ENCODE measurements at regions not wholly inside any gene's neighbourhood (a gene's known extent, or its start where the extent isn't known, plus 50 kb on each side); places are given as distances from the start of the nearest gene placed in this dataset.

GRCh38 chr4:111838406-111838930, 306.8 kb upstream of the FAM241A start:
- TF ChIP-seq YY1 (IDR thresholded peaks at IDR 0.05) (no peak), RXRA (IDR thresholded peaks at IDR 0.05) (no peak), FOXA1 (IDR thresholded peaks at IDR 0.05) (no peak), HNF4A (conservative IDR thresholded peaks at IDR 0.05) (no peak), JUND (IDR thresholded peaks at IDR 0.05) (no peak), FOXA2 (IDR thresholded peaks at IDR 0.05) (no peak), SP1 (IDR thresholded peaks at IDR 0.05) (no peak), RAD21 (IDR thresholded peaks at IDR 0.05) (no peak), GABPA (IDR thresholded peaks at IDR 0.05 in 1 of 2, conservative IDR thresholded peaks at IDR 0.05 in 1 of 2) (no peak)
- TF ChIP-seq, protein P1, sequence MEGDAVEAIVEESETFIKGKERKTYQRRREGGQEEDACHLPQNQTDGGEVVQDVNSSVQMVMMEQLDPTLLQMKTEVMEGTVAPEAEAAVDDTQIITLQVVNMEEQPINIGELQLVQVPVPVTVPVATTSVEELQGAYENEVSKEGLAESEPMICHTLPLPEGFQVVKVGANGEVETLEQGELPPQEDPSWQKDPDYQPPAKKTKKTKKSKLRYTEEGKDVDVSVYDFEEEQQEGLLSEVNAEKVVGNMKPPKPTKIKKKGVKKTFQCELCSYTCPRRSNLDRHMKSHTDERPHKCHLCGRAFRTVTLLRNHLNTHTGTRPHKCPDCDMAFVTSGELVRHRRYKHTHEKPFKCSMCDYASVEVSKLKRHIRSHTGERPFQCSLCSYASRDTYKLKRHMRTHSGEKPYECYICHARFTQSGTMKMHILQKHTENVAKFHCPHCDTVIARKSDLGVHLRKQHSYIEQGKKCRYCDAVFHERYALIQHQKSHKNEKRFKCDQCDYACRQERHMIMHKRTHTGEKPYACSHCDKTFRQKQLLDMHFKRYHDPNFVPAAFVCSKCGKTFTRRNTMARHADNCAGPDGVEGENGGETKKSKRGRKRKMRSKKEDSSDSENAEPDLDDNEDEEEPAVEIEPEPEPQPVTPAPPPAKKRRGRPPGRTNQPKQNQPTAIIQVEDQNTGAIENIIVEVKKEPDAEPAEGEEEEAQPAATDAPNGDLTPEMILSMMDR (IDR thresholded peaks at IDR 0.05; ENCODE audit: low read depth, low read length, missing input control): no peak
- TF ChIP-seq, protein P2, sequence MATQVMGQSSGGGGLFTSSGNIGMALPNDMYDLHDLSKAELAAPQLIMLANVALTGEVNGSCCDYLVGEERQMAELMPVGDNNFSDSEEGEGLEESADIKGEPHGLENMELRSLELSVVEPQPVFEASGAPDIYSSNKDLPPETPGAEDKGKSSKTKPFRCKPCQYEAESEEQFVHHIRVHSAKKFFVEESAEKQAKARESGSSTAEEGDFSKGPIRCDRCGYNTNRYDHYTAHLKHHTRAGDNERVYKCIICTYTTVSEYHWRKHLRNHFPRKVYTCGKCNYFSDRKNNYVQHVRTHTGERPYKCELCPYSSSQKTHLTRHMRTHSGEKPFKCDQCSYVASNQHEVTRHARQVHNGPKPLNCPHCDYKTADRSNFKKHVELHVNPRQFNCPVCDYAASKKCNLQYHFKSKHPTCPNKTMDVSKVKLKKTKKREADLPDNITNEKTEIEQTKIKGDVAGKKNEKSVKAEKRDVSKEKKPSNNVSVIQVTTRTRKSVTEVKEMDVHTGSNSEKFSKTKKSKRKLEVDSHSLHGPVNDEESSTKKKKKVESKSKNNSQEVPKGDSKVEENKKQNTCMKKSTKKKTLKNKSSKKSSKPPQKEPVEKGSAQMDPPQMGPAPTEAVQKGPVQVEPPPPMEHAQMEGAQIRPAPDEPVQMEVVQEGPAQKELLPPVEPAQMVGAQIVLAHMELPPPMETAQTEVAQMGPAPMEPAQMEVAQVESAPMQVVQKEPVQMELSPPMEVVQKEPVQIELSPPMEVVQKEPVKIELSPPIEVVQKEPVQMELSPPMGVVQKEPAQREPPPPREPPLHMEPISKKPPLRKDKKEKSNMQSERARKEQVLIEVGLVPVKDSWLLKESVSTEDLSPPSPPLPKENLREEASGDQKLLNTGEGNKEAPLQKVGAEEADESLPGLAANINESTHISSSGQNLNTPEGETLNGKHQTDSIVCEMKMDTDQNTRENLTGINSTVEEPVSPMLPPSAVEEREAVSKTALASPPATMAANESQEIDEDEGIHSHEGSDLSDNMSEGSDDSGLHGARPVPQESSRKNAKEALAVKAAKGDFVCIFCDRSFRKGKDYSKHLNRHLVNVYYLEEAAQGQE (IDR thresholded peaks at IDR 0.05): no peak
- TF ChIP-seq, protein P3, sequence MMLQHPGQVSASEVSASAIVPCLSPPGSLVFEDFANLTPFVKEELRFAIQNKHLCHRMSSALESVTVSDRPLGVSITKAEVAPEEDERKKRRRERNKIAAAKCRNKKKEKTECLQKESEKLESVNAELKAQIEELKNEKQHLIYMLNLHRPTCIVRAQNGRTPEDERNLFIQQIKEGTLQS (IDR thresholded peaks at IDR 0.05): no peak
- TF ChIP-seq, protein P4, sequence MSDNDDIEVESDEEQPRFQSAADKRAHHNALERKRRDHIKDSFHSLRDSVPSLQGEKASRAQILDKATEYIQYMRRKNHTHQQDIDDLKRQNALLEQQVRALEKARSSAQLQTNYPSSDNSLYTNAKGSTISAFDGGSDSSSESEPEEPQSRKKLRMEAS (IDR thresholded peaks at IDR 0.05): no peak
- TF ChIP-seq, protein P5, sequence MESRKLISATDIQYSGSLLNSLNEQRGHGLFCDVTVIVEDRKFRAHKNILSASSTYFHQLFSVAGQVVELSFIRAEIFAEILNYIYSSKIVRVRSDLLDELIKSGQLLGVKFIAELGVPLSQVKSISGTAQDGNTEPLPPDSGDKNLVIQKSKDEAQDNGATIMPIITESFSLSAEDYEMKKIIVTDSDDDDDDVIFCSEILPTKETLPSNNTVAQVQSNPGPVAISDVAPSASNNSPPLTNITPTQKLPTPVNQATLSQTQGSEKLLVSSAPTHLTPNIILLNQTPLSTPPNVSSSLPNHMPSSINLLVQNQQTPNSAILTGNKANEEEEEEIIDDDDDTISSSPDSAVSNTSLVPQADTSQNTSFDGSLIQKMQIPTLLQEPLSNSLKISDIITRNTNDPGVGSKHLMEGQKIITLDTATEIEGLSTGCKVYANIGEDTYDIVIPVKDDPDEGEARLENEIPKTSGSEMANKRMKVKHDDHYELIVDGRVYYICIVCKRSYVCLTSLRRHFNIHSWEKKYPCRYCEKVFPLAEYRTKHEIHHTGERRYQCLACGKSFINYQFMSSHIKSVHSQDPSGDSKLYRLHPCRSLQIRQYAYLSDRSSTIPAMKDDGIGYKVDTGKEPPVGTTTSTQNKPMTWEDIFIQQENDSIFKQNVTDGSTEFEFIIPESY (IDR thresholded peaks at IDR 0.05): no peak
- Histone ChIP-seq H3K36me3 (ENCODE audit: control insufficient read depth in 4 of 4, insufficient read depth in 3 of 4, low read depth in 1 of 4, low read length in 3 of 4) (no peaks in the 10 kb centered on the region), H3K4me3 (ENCODE audit: low read depth in 1 of 3, low read length in 3 of 3) (no peak overlapping the region), H3K27me3 (ENCODE audit: control insufficient read depth in 4 of 4, insufficient read depth in 4 of 4, low read length in 3 of 4) (no peaks in the 10 kb centered on the region), H3K9ac (ENCODE audit: low read depth in 1 of 2, low read length in 2 of 2) (no peak overlapping the region), H3K27ac (ENCODE audit: low read depth in 1 of 2, low read length in 2 of 2) (no peak overlapping the region), H3K4me1 (ENCODE audit: control insufficient read depth in 4 of 4, insufficient read depth in 4 of 4, low read length in 3 of 4) (no peaks in the 10 kb centered on the region), H3K9me3 (ENCODE audit: control insufficient read depth in 4 of 4, low read length in 3 of 4) (peaks cover 0 to 2% (median 0%) of the 10 kb centered on the region in 4 donors)
- WGBS: 75% methylated on average over 4 of the region's 4 CpGs
- DNase-seq (ENCODE audit: low spot score): no peak

GRCh38 chr4:111839141-111839540, 306.1 kb upstream of the FAM241A start:
- H3K9me3 ChIP-seq (ENCODE audit: control insufficient read depth in 4 of 4, low read length in 3 of 4): peaks cover 0 to 2% (median 0%) of the 10 kb centered on the region in 4 donors
- H3K9ac ChIP-seq (ENCODE audit: low read depth in 1 of 2, low read length in 2 of 2): no peak overlapping the region
- no peaks in the 10 kb centered on the region for H3K36me3 ChIP-seq (ENCODE audit: control insufficient read depth in 4 of 4, insufficient read depth in 3 of 4, low read depth in 1 of 4, low read length in 3 of 4)
- no peak for DNase-seq (ENCODE audit: low spot score)
- 83% methylated on average over 2 of the region's 2 CpGs for WGBS
- H3K4me1 ChIP-seq (ENCODE audit: control insufficient read depth in 4 of 4, insufficient read depth in 4 of 4, low read length in 3 of 4): no peaks in the 10 kb centered on the region
- H3K27me3 ChIP-seq (ENCODE audit: control insufficient read depth in 4 of 4, insufficient read depth in 4 of 4, low read length in 3 of 4): no peaks in the 10 kb centered on the region
- no peak overlapping the region for H3K27ac ChIP-seq (ENCODE audit: low read depth in 1 of 2, low read length in 2 of 2)
- no peak overlapping the region for H3K4me3 ChIP-seq (ENCODE audit: low read depth in 1 of 3, low read length in 3 of 3)
- TF ChIP-seq JUND (IDR thresholded peaks at IDR 0.05) (no peak), FOXA1 (IDR thresholded peaks at IDR 0.05) (no peak), YY1 (IDR thresholded peaks at IDR 0.05) (no peak), HNF4A (conservative IDR thresholded peaks at IDR 0.05) (no peak), EGR1 (IDR thresholded peaks at IDR 0.05; ENCODE audit: low read depth in 2 of 2) (no peak), RXRA (IDR thresholded peaks at IDR 0.05) (no peak), RAD21 (IDR thresholded peaks at IDR 0.05) (no peak), TAF1 (conservative IDR thresholded peaks at IDR 0.05) (no peak), FOXA2 (IDR thresholded peaks at IDR 0.05) (no peak), NR2F2 (IDR thresholded peaks at IDR 0.05) (no peak), HNF4G (IDR thresholded peaks at IDR 0.05) (no peak)
- TF ChIP-seq, protein P5 (IDR thresholded peaks at IDR 0.05): no peak
- TF ChIP-seq, protein P4 (IDR thresholded peaks at IDR 0.05): no peak
- TF ChIP-seq, protein P2 (IDR thresholded peaks at IDR 0.05): no peak

All from liver (tissue), 8 donors.